SK-N-MC (cell line): ENCODE measurements at regions not wholly inside any gene's neighbourhood (a gene's known extent, or its start where the extent isn't known, plus 50 kb on each side); places are given as distances from the start of the nearest gene placed in this dataset.

Source experiments
- EZH2 ChIP-seq: fragments of 200-600 bp; sonication (generic); IDR thresholded peaks from one replicate; pipeline ENCODE4 v1.6.1; 2017; ENCODE audit warnings: antibody characterized with exemption
- POLR2AphosphoS5 ChIP-seq: IDR thresholded peaks from 2 replicates; pipeline ENCODE4 v1.6.1; 2012; ENCODE audit warnings: mild to moderate bottlenecking, low read depth, low read length, borderline replicate concordance

DNA sequence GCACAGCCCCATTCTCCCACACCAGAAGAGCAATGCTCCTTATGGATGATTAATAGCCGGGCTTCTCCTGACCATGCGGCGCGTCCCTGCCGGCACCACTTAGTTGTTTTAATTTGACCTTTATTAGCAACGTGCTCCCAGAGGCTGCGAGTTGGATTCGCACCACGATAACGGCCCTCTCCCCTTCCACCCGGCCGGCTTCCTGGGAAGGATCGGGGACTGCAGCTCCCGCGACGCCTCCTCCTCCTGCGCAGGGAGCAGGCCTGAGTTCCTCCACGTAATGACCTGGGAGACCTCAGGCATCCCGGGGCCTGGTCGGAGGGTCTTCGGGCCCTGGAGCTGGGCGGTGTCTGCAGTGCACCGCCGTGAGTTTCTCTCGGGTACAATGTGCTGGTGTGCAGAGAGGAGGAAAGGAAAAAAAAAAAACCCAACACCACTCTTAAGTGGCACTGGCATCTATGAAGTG is 243.3 kb upstream of the TOPAZ1 start:
- TF ChIP-seq EZH2 (no peak), POLR2AphosphoS5 (no peak)
